ENCODE measurements at regions not wholly inside any gene's neighbourhood (a gene's known extent, or its start where the extent isn't known, plus 50 kb on each side); places are given as distances from the start of the nearest gene placed in this dataset.

GRCh38 chr5:6837095-6837494, 123.9 kb downstream of the TENT4A start:
- no peaks in the 10 kb centered on the region for H3K36me3 ChIP-seq
- intact Hi-C loops (cut with DNase I): no loop called here
- TF ChIP-seq CTCF (IDR thresholded peaks at IDR 0.05): no peak
- no peak overlapping the region for H3K4me3 ChIP-seq
- no peaks in the 10 kb centered on the region for H3K4me1 ChIP-seq
- DNase-seq: no peak
- H3K9me3 ChIP-seq: no peaks in the 10 kb centered on the region
- H3K27me3 ChIP-seq: no peaks in the 10 kb centered on the region
- no peak overlapping the region for H3K9ac ChIP-seq (ENCODE audit: low read depth in 2 of 2, low read length in 2 of 2)
- no peak overlapping the region for H3K27ac ChIP-seq

GRCh38 chr5:6837519-6838110, 124.4 kb downstream of the TENT4A start:
- Histone ChIP-seq H3K9ac (ENCODE audit: low read depth in 2 of 2, low read length in 2 of 2) (no peak overlapping the region), H3K4me3 (no peak overlapping the region), H3K27me3 (no peaks in the 10 kb centered on the region), H3K27ac (no peak overlapping the region), H3K36me3 (no peaks in the 10 kb centered on the region), H3K9me3 (no peaks in the 10 kb centered on the region), H3K4me1 (no peaks in the 10 kb centered on the region)
- peak; percentile 39 for TF ChIP-seq CTCF (IDR thresholded peaks at IDR 0.05)
- intact Hi-C loops (cut with DNase I): no loop called here
- peak; percentile 34 for DNase-seq

GRCh38 chr5:6838736-6839135, 125.5 kb downstream of the TENT4A start:
- Histone ChIP-seq H3K9ac (ENCODE audit: low read depth in 2 of 2, low read length in 2 of 2) (no peak overlapping the region), H3K4me3 (no peak overlapping the region), H3K27me3 (no peaks in the 10 kb centered on the region), H3K9me3 (no peaks in the 10 kb centered on the region), H3K4me1 (no peaks in the 10 kb centered on the region), H3K27ac (no peak overlapping the region), H3K36me3 (no peaks in the 10 kb centered on the region)
- intact Hi-C loops (cut with DNase I): no loop called here
- DNase-seq: no peak
- TF ChIP-seq CTCF (IDR thresholded peaks at IDR 0.05): no peak

GRCh38 chr5:6840136-6840793, 127.0 kb downstream of the TENT4A start:
- H3K27ac ChIP-seq: no peak overlapping the region
- H3K4me3 ChIP-seq: no peak overlapping the region
- no peaks in the 10 kb centered on the region for H3K36me3 ChIP-seq
- H3K4me1 ChIP-seq: no peaks in the 10 kb centered on the region
- H3K27me3 ChIP-seq: no peaks in the 10 kb centered on the region
- intact Hi-C loops (cut with DNase I): no loop called here
- no peaks in the 10 kb centered on the region for H3K9me3 ChIP-seq
- H3K9ac ChIP-seq (ENCODE audit: low read depth in 2 of 2, low read length in 2 of 2): no peak overlapping the region
- DNase-seq: no peak
- TF ChIP-seq CTCF (IDR thresholded peaks at IDR 0.05): no peak

- no peaks in the 10 kb centered on the region for H3K4me1 ChIP-seq
- no peaks in the 10 kb centered on the region for H3K27me3 ChIP-seq
- intact Hi-C loops (cut with DNase I): no loop called here
- H3K4me3 ChIP-seq: no peak overlapping the region
- H3K9ac ChIP-seq (ENCODE audit: low read depth in 2 of 2, low read length in 2 of 2): no peak overlapping the region
- no peaks in the 10 kb centered on the region for H3K36me3 ChIP-seq
- H3K9me3 ChIP-seq: no peaks in the 10 kb centered on the region
- H3K27ac ChIP-seq: no peak overlapping the region
- DNase-seq: no peak
- TF ChIP-seq CTCF (IDR thresholded peaks at IDR 0.05): no peak
These were observed 130.1 kb downstream of the TENT4A start for GRCh38 chr5:6843335-6843734.
